ENCODE measurements at regions not wholly inside any gene's neighbourhood (a gene's known extent, or its start where the extent isn't known, plus 50 kb on each side); places are given as distances from the start of the nearest gene placed in this dataset.
A peak's percentile ranks its signal among the peaks of the same experiment; 100 is the strongest.

- Histone ChIP-seq H2BK15ac (ENCODE audit: low read length) (peak overlapping the region; percentile 19), H3K9ac (ENCODE audit: low read depth, low read length, poor library complexity) (no peak overlapping the region), H4K8ac (ENCODE audit: low read depth, low read length) (no peak overlapping the region), H3K23ac (ENCODE audit: low read depth, low read length, poor library complexity) (no peak overlapping the region), H3K36me3 (replicated peaks in 1 of 2; ENCODE audit: control insufficient read depth in 2 of 2, insufficient read depth in 2 of 2, low read length in 2 of 2) (no peaks in the 10 kb centered on the region), H3K18ac (ENCODE audit: low read length) (peak overlapping the region; percentile 13), H3K4me1 (ENCODE audit: control insufficient read depth in 2 of 2, insufficient read depth in 1 of 2, low read depth in 1 of 2, low read length in 2 of 2) (peaks cover 14 to 18% of the 10 kb centered on the region in 2 donors), H3K4me2 (ENCODE audit: insufficient read depth, low read length, poor library complexity, severe bottlenecking) (no peak overlapping the region), H3K4ac (ENCODE audit: low read length) (no peak overlapping the region), H3K4me3 (ENCODE audit: low read length in 2 of 2) (no peak overlapping the region), H3K27me3 (ENCODE audit: control insufficient read depth in 3 of 3, insufficient read depth in 3 of 3, low read depth in 1 of 3, low read length in 3 of 3) (no peaks in the 10 kb centered on the region), H2AK5ac (ENCODE audit: low read depth, low read length) (peak overlapping the region; percentile 27), H4K91ac (ENCODE audit: low read depth, low read length, poor library complexity) (no peak overlapping the region), H2AFZ (ENCODE audit: low read length) (no peak overlapping the region), H2BK5ac (ENCODE audit: low read length) (no peak overlapping the region), H3K79me1 (ENCODE audit: low read depth, low read length) (no peaks in the 10 kb centered on the region), H3K27ac (replicated peaks; ENCODE audit: low read length) (no peak overlapping the region), H2BK120ac (ENCODE audit: low read depth, low read length) (no peak overlapping the region), H3K9me3 (replicated peaks in 1 of 2; ENCODE audit: control insufficient read depth in 2 of 2, insufficient read depth in 1 of 2, low read depth in 1 of 2, low read length in 2 of 2) (no peaks in the 10 kb centered on the region), H2BK12ac (ENCODE audit: low read length) (no peak overlapping the region), H3K14ac (ENCODE audit: low read length) (no peak overlapping the region)
- no peak for DNase-seq (ENCODE audit: low spot score)
- no CpG with 5 or more reads among the region's 6 CpGs for WGBS, 2 donors (ENCODE audit: extremely low coverage in 2 of 2, insufficient read length in 2 of 2, insufficient replicate concordance in 1 of 2)
These were observed 248.1 kb downstream of the CTTN start for GRCh38 chr11:70646272-70647049.

GRCh38 chr11:70647188-70648166 is 249.1 kb downstream of the CTTN start:
- Histone ChIP-seq H2BK15ac (ENCODE audit: low read length) (no peak overlapping the region), H2BK5ac (ENCODE audit: low read length) (no peak overlapping the region), H3K36me3 (replicated peaks in 1 of 2; ENCODE audit: control insufficient read depth in 2 of 2, insufficient read depth in 2 of 2, low read length in 2 of 2) (no peaks in the 10 kb centered on the region), H2BK12ac (ENCODE audit: low read length) (no peak overlapping the region), H3K79me1 (ENCODE audit: low read depth, low read length) (no peaks in the 10 kb centered on the region), H3K18ac (ENCODE audit: low read length) (no peak overlapping the region), H3K14ac (ENCODE audit: low read length) (no peak overlapping the region), H3K4me2 (ENCODE audit: insufficient read depth, low read length, poor library complexity, severe bottlenecking) (no peak overlapping the region), H2AK5ac (ENCODE audit: low read depth, low read length) (no peak overlapping the region), H3K4me1 (ENCODE audit: control insufficient read depth in 2 of 2, insufficient read depth in 1 of 2, low read depth in 1 of 2, low read length in 2 of 2) (peaks cover 6 to 12% of the 10 kb centered on the region in 2 donors), H3K27me3 (ENCODE audit: control insufficient read depth in 3 of 3, insufficient read depth in 3 of 3, low read depth in 1 of 3, low read length in 3 of 3) (no peaks in the 10 kb centered on the region), H3K4ac (ENCODE audit: low read length) (no peak overlapping the region), H3K9me3 (replicated peaks in 1 of 2; ENCODE audit: control insufficient read depth in 2 of 2, insufficient read depth in 1 of 2, low read depth in 1 of 2, low read length in 2 of 2) (no peaks in the 10 kb centered on the region), H4K8ac (ENCODE audit: low read depth, low read length) (no peak overlapping the region), H2AFZ (ENCODE audit: low read length) (no peak overlapping the region), H2BK120ac (ENCODE audit: low read depth, low read length) (no peak overlapping the region), H4K91ac (ENCODE audit: low read depth, low read length, poor library complexity) (no peak overlapping the region), H3K4me3 (ENCODE audit: low read length in 2 of 2) (no peak overlapping the region), H3K9ac (ENCODE audit: low read depth, low read length, poor library complexity) (no peak overlapping the region), H3K27ac (replicated peaks; ENCODE audit: low read length) (no peak overlapping the region), H3K23ac (ENCODE audit: low read depth, low read length, poor library complexity) (no peak overlapping the region)
- no peak for DNase-seq (ENCODE audit: low spot score)
- WGBS, 2 donors (ENCODE audit: extremely low coverage in 2 of 2, insufficient read length in 2 of 2, insufficient replicate concordance in 1 of 2): no CpG with 5 or more reads among the region's 21 CpGs

GRCh38 chr11:70650075-70650909 is 252.0 kb downstream of the CTTN start:
- H3K27ac ChIP-seq (replicated peaks; ENCODE audit: low read length): no peak overlapping the region
- H4K8ac ChIP-seq (ENCODE audit: low read depth, low read length): no peak overlapping the region
- H2BK5ac ChIP-seq (ENCODE audit: low read length): no peak overlapping the region
- no peak overlapping the region for H3K14ac ChIP-seq (ENCODE audit: low read length)
- no peak overlapping the region for H2BK15ac ChIP-seq (ENCODE audit: low read length)
- no peak overlapping the region for H3K4me2 ChIP-seq (ENCODE audit: insufficient read depth, low read length, poor library complexity, severe bottlenecking)
- H3K36me3 ChIP-seq (replicated peaks in 1 of 2; ENCODE audit: control insufficient read depth in 2 of 2, insufficient read depth in 2 of 2, low read length in 2 of 2): no peaks in the 10 kb centered on the region
- H3K4me1 ChIP-seq (ENCODE audit: control insufficient read depth in 2 of 2, insufficient read depth in 1 of 2, low read depth in 1 of 2, low read length in 2 of 2): peaks cover 2 to 4% of the 10 kb centered on the region in 2 donors
- H2BK120ac ChIP-seq (ENCODE audit: low read depth, low read length): no peak overlapping the region
- H3K9ac ChIP-seq (ENCODE audit: low read depth, low read length, poor library complexity): no peak overlapping the region
- no peak overlapping the region for H2AK5ac ChIP-seq (ENCODE audit: low read depth, low read length)
- H3K18ac ChIP-seq (ENCODE audit: low read length): no peak overlapping the region
- no peak overlapping the region for H4K91ac ChIP-seq (ENCODE audit: low read depth, low read length, poor library complexity)
- no peaks in the 10 kb centered on the region for H3K27me3 ChIP-seq (ENCODE audit: control insufficient read depth in 3 of 3, insufficient read depth in 3 of 3, low read depth in 1 of 3, low read length in 3 of 3)
- no CpG with 5 or more reads among the region's 4 CpGs for WGBS, 2 donors (ENCODE audit: extremely low coverage in 2 of 2, insufficient read length in 2 of 2, insufficient replicate concordance in 1 of 2)
- H3K23ac ChIP-seq (ENCODE audit: low read depth, low read length, poor library complexity): no peak overlapping the region
- H2BK12ac ChIP-seq (ENCODE audit: low read length): no peak overlapping the region
- H3K4ac ChIP-seq (ENCODE audit: low read length): no peak overlapping the region
- H3K4me3 ChIP-seq (ENCODE audit: low read length in 2 of 2): no peak overlapping the region
- H3K9me3 ChIP-seq (replicated peaks in 1 of 2; ENCODE audit: control insufficient read depth in 2 of 2, insufficient read depth in 1 of 2, low read depth in 1 of 2, low read length in 2 of 2): no peaks in the 10 kb centered on the region
- no peak overlapping the region for H2AFZ ChIP-seq (ENCODE audit: low read length)
- peak; percentile 88 for DNase-seq (ENCODE audit: low spot score)
- H3K79me1 ChIP-seq (ENCODE audit: low read depth, low read length): no peaks in the 10 kb centered on the region
